ENCODE measurements at regions not wholly inside any gene's neighbourhood (a gene's known extent, or its start where the extent isn't known, plus 50 kb on each side); places are given as distances from the start of the nearest gene placed in this dataset.

- no peak for TF ChIP-seq CTCF (IDR thresholded peaks at IDR 0.05)
- no peak for TF ChIP-seq POLR2A (IDR thresholded peaks at IDR 0.05)
- TF ChIP-seq POLR2AphosphoS5 (IDR thresholded peaks at IDR 0.05): no peak
Measured at GRCh38 chr5:152625696-152626095, 220.6 kb upstream of the NMUR2 start.
